NCI-H2029 treated with DMSO at 0.1 percent for 48 hours (cell line): ENCODE measurements at regions not wholly inside any gene's neighbourhood (a gene's known extent, or its start where the extent isn't known, plus 50 kb on each side); places are given as distances from the start of the nearest gene placed in this dataset.

Experiments
- DNase-seq: peaks from one replicate; lab custom pipeline; 2025; lab: John Stamatoyannopoulos, UW

GRCh38 chr1:218582646-218583045 is 237.5 kb downstream of the TGFB2 start:
- DNase-seq: no peak

- DNase-seq: no peak
These were observed 239.5 kb downstream of the TGFB2 start for GRCh38 chr1:218584418-218585155.

GRCh38 chr1:218585511-218586184 is 240.5 kb downstream of the TGFB2 start:
- DNase-seq: no peak

- DNase-seq: no peak
These were observed 242.8 kb downstream of the TGFB2 start for GRCh38 chr1:218587900-218588299.

- no peak for DNase-seq
These were observed 243.5 kb downstream of the TGFB2 start for GRCh38 chr1:218588540-218589172.

GRCh38 chr1:218589487-218589886 is 244.4 kb downstream of the TGFB2 start:
- DNase-seq: no peak

- DNase-seq: no peak
These were observed 246.8 kb downstream of the TGFB2 start for GRCh38 chr1:218591966-218592365.

- no peak for DNase-seq
These were observed 247.6 kb downstream of the TGFB2 start for GRCh38 chr1:218592688-218593087.

GRCh38 chr1:218600968-218601367 is 255.8 kb downstream of the TGFB2 start:
- DNase-seq: no peak

- DNase-seq: no peak
These were observed 259.1 kb downstream of the TGFB2 start for GRCh38 chr1:218604217-218604616.

- DNase-seq: no peak
These were observed 266.9 kb downstream of the TGFB2 start for GRCh38 chr1:218611916-218612585.

GRCh38 chr1:218613105-218613504 is 268.0 kb downstream of the TGFB2 start:
- no peak for DNase-seq

GRCh38 chr1:218614031-218614430 is 268.9 kb downstream of the TGFB2 start:
- no peak for DNase-seq

GRCh38 chr1:218616681-218617080 is 271.5 kb downstream of the TGFB2 start:
- no peak for DNase-seq

GRCh38 chr1:218617986-218618385 is 272.9 kb downstream of the TGFB2 start:
- no peak for DNase-seq

- DNase-seq: no peak
These were observed 275.8 kb downstream of the TGFB2 start for GRCh38 chr1:218620956-218621355.

- no peak for DNase-seq
These were observed 278.9 kb downstream of the TGFB2 start for GRCh38 chr1:218624052-218624451.

GRCh38 chr1:218625393-218625792 is 280.3 kb downstream of the TGFB2 start:
- no peak for DNase-seq

- DNase-seq: no peak
These were observed 288.3 kb downstream of the TGFB2 start for GRCh38 chr1:218633238-218633988.

GRCh38 chr1:218634212-218634611 is 289.1 kb downstream of the TGFB2 start:
- DNase-seq: no peak

- DNase-seq: no peak
These were observed 291.4 kb downstream of the TGFB2 start for GRCh38 chr1:218636548-218636947.

GRCh38 chr1:218640173-218640572 is 295.0 kb downstream of the TGFB2 start:
- no peak for DNase-seq
